WTC11 (cell line): ENCODE measurements at regions not wholly inside any gene's neighbourhood (a gene's known extent, or its start where the extent isn't known, plus 50 kb on each side); places are given as distances from the start of the nearest gene placed in this dataset.

ENCODE experiments used
- ATAC-seq: fragments of 200-7000 bp; cut with Tn5 transposase; 2 replicates; pipeline ENCODE4 v1.10.0; 2021; ENCODE audit warnings: mild to moderate bottlenecking, moderate library complexity
- CTCF ChIA-PET: fragments of 300-600 bp; sonication (Branson Sonifier 250); formaldehyde crosslinking; loops from one replicate; lab custom pipeline; 2021; ENCODE audit warnings: antibody characterized with exemption; lab: Charles Lee
- POLR2A ChIA-PET: fragments of 350-600 bp; sonication (Branson Sonifier 250); formaldehyde crosslinking; loops from one replicate; lab custom pipeline; 2021; ENCODE audit warnings: antibody characterized with exemption; lab: Charles Lee
- DNase-seq: peaks from one replicate; pipeline ENCODE4 v3.0.0; 2021; ENCODE audit warnings: low spot score
- H3K27ac Mint-ChIP-seq: 2 replicates; pipeline ENCODE4 v1.8.0; 2021; ENCODE audit warnings: mixed read lengths
- H3K27me3 Mint-ChIP-seq: 2 replicates; pipeline ENCODE4 v1.8.0; 2021; ENCODE audit warnings: low read depth, mild to moderate bottlenecking, moderate library complexity, mixed read lengths
- H3K36me3 Mint-ChIP-seq: 2 replicates; pipeline ENCODE4 v1.8.0; 2021; ENCODE audit warnings: mixed read lengths
- H3K4me1 Mint-ChIP-seq: 2 replicates; pipeline ENCODE4 v1.8.0; 2022; ENCODE audit warnings: mixed read lengths
- H3K4me3 Mint-ChIP-seq: 2 replicates; pipeline ENCODE4 v1.8.0; 2021; ENCODE audit warnings: mild to moderate bottlenecking, moderate library complexity, mixed read lengths
- H3K9me3 Mint-ChIP-seq: 2 replicates; pipeline ENCODE4 v1.8.0; 2021; ENCODE audit warnings: mixed read lengths
- ATF3 ChIP-seq: sonication (generic); formaldehyde crosslinking; conservative IDR thresholded peaks from 2 replicates; pipeline ENCODE4 v1.8.1; 2022; ENCODE audit warnings: mild to moderate bottlenecking, missing genetic modification reagents
- CBFB ChIP-seq: sonication (generic); formaldehyde crosslinking; IDR thresholded peaks from 2 replicates; pipeline ENCODE4 v1.8.1; 2022; ENCODE audit warnings: mild to moderate bottlenecking, low read depth, missing genetic modification reagents
- CTCF ChIP-seq: fragments of 200-600 bp; IDR thresholded peaks from 2 replicates; pipeline ENCODE4 v1.8.0; 2022; ENCODE audit warnings: antibody characterized with exemption
- ESRRA ChIP-seq: sonication (generic); formaldehyde crosslinking; IDR thresholded peaks from 2 replicates; pipeline ENCODE4 v1.8.1; 2022; ENCODE audit warnings: mild to moderate bottlenecking, missing genetic modification reagents, borderline replicate concordance
- HMGA2 ChIP-seq: fragments of 250-450 bp; sonication (Bioruptor Pico); IDR thresholded peaks from 2 replicates; pipeline ENCODE4 v1.4.0; 2021; ENCODE audit warnings: mild to moderate bottlenecking, moderate library complexity
- IRF1 ChIP-seq: sonication (generic); formaldehyde crosslinking; IDR thresholded peaks from 2 replicates; pipeline ENCODE4 v1.8.0; 2023; ENCODE audit warnings: missing genetic modification reagents
- JAZF1 ChIP-seq: fragments of 250-450 bp; sonication (Bioruptor Pico); IDR thresholded peaks from 2 replicates; pipeline ENCODE4 v1.9.0; 2021; ENCODE audit warnings: moderate library complexity, mild to moderate bottlenecking, inconsistent platforms
- NFATC4 ChIP-seq: fragments of 250-450 bp; sonication (Bioruptor Pico); IDR thresholded peaks from 2 replicates; pipeline ENCODE4 v1.9.0; 2021; ENCODE audit warnings: mild to moderate bottlenecking
- NR3C1 ChIP-seq: sonication (generic); formaldehyde crosslinking; conservative IDR thresholded peaks from 2 replicates; pipeline ENCODE4 v1.8.1; 2023; ENCODE audit warnings: low read depth, mild to moderate bottlenecking, missing genetic modification reagents
- OVOL2 ChIP-seq: fragments of 250-450 bp; sonication (Bioruptor Pico); IDR thresholded peaks from 2 replicates; pipeline ENCODE4 v1.9.0; 2021; ENCODE audit warnings: mild to moderate bottlenecking, borderline replicate concordance
- PRRX2 ChIP-seq: fragments of 250-450 bp; sonication (Bioruptor Pico); IDR thresholded peaks from 2 replicates; pipeline ENCODE4 v1.8.0; 2021; ENCODE audit warnings: mild to moderate bottlenecking
- RELA ChIP-seq: sonication (generic); formaldehyde crosslinking; IDR thresholded peaks from 2 replicates; pipeline ENCODE4 v1.8.1; 2022; ENCODE audit warnings: missing genetic modification reagents, mild to moderate bottlenecking, borderline replicate concordance
- SMAD3 ChIP-seq: sonication (generic); formaldehyde crosslinking; IDR thresholded peaks from 2 replicates; pipeline ENCODE4 v1.8.0; 2022; ENCODE audit warnings: missing genetic modification reagents, mild to moderate bottlenecking, borderline replicate concordance
- SOX15 ChIP-seq: fragments of 250-450 bp; sonication (Bioruptor Pico); IDR thresholded peaks from 2 replicates; pipeline ENCODE4 v1.9.0; 2021; ENCODE audit warnings: mild to moderate bottlenecking
- TCF7 ChIP-seq: sonication (generic); formaldehyde crosslinking; IDR thresholded peaks from 2 replicates; pipeline ENCODE4 v1.8.0; 2022; ENCODE audit warnings: mild to moderate bottlenecking, low read depth, missing genetic modification reagents, moderate library complexity
- TEAD4 ChIP-seq: sonication (generic); formaldehyde crosslinking; IDR thresholded peaks from 2 replicates; pipeline ENCODE4 v1.8.0; 2022; ENCODE audit warnings: mild to moderate bottlenecking, missing genetic modification reagents
- ZBTB43 ChIP-seq: sonication (generic); formaldehyde crosslinking; IDR thresholded peaks from 2 replicates; pipeline ENCODE4 v1.8.1; 2023; ENCODE audit warnings: mild to moderate bottlenecking, missing genetic modification reagents
- ZNF121 ChIP-seq: sonication (generic); formaldehyde crosslinking; IDR thresholded peaks from 2 replicates; pipeline ENCODE4 v1.8.0; 2023; ENCODE audit warnings: missing genetic modification reagents
- ZNF138 ChIP-seq: sonication (generic); formaldehyde crosslinking; conservative IDR thresholded peaks from 2 replicates; pipeline ENCODE4 v1.8.1; 2022; ENCODE audit warnings: mild to moderate bottlenecking, moderate library complexity, missing genetic modification reagents
- ZNF425 ChIP-seq: fragments of 250-450 bp; sonication (Bioruptor Pico); conservative IDR thresholded peaks from 2 replicates; pipeline ENCODE4 v1.9.0; 2021; ENCODE audit warnings: mild to moderate bottlenecking
- ZNF532 ChIP-seq: fragments of 250-450 bp; sonication (Bioruptor Pico); IDR thresholded peaks from 2 replicates; pipeline ENCODE4 v1.9.0; 2021; ENCODE audit warnings: mild to moderate bottlenecking, borderline replicate concordance

GRCh38 chr10:35928748-35929147 lies 286.7 kb upstream of the FZD8 start:
- Mint-ChIP-seq H3K4me3 (no peak overlapping the region), H3K27ac (no peak overlapping the region), H3K27me3 (no peaks in the 10 kb centered on the region), H3K9me3 (peaks cover 4% of the 10 kb centered on the region; the same call in 1 of the 2 replicates), H3K36me3 (no peaks in the 10 kb centered on the region), H3K4me1 (peaks cover 31% of the 10 kb centered on the region)
- ATAC-seq = no peak
- DNase-seq = no peak
- ChIA-PET CTCF (no interaction called here), POLR2A (no interaction called here)
- no peak for TF ChIP-seq ATF3 (CRISPR knock-in tag)
- TF ChIP-seq HMGA2 (CRISPR knock-in tag) = no peak
- TF ChIP-seq JAZF1 = no peak
- TF ChIP-seq TEAD4 = no peak
- TF ChIP-seq NR3C1 (CRISPR knock-in tag) = no peak
- no peak for TF ChIP-seq IRF1
- no peak for TF ChIP-seq SMAD3
- no peak for TF ChIP-seq ZBTB43 (CRISPR knock-in tag)

GRCh38 chr10:35927990-35928488 lies 285.9 kb upstream of the FZD8 start:
- H3K9me3 Mint-ChIP-seq = peaks cover 4% of the 10 kb centered on the region; the same call in 1 of the 2 replicates
- ATAC-seq (no peak), DNase-seq (no peak)
- H3K36me3 Mint-ChIP-seq = no peaks in the 10 kb centered on the region
- no peak overlapping the region for H3K4me3 Mint-ChIP-seq
- H3K4me1 Mint-ChIP-seq = peaks cover 31% of the 10 kb centered on the region
- H3K27me3 Mint-ChIP-seq = no peaks in the 10 kb centered on the region
- ChIA-PET POLR2A (no interaction called here), CTCF (interaction anchor here (0.6 to 1.1 kb wide), 2 partner anchors 408 to 798 kb away, joined by 3 read pairs; no protein-coding TSS in a partner anchor)
- H3K27ac Mint-ChIP-seq = no peak overlapping the region
- no peak for TF ChIP-seq RELA (CRISPR knock-in tag)
- TF ChIP-seq CBFB (CRISPR knock-in tag) = no peak
- TF ChIP-seq ZBTB43 (CRISPR knock-in tag) = no peak
- no peak for TF ChIP-seq ZNF425 (CRISPR knock-in tag)
- TF ChIP-seq NFATC4 (CRISPR knock-in tag) = no peak
- TF ChIP-seq ESRRA (CRISPR knock-in tag) = no peak
- no peak for TF ChIP-seq ZNF138 (CRISPR knock-in tag)
- TF ChIP-seq HMGA2 (CRISPR knock-in tag) = no peak
- no peak for TF ChIP-seq CTCF
- no peak for TF ChIP-seq OVOL2 (CRISPR knock-in tag)
- no peak for TF ChIP-seq ZNF532 (CRISPR knock-in tag)
- TF ChIP-seq TCF7 = no peak
- no peak for TF ChIP-seq PRRX2 (CRISPR knock-in tag)
- no peak for TF ChIP-seq ZNF121 (CRISPR knock-in tag)
- TF ChIP-seq SOX15 = no peak
